Endothelial cell of umbilical vein (primary cell): ENCODE measurements at regions not wholly inside any gene's neighbourhood (a gene's known extent, or its start where the extent isn't known, plus 50 kb on each side); places are given as distances from the start of the nearest gene placed in this dataset.

Source experiments
- EZH2 ChIP-seq: IDR thresholded peaks from 2 replicates; pipeline ENCODE4 v1.6.1; 2012; ENCODE audit warnings: borderline replicate concordance, low read depth, mild to moderate bottlenecking, moderate library complexity, low read length, inconsistent platforms; ENCODE audit not compliant: severe bottlenecking
- FOS ChIP-seq: IDR thresholded peaks from 2 replicates; pipeline ENCODE4 v1.6.1; 2011; ENCODE audit warnings: mild to moderate bottlenecking, low read length, moderate library complexity, borderline replicate concordance; ENCODE audit not compliant: insufficient read depth
- JUN ChIP-seq: IDR thresholded peaks from 2 replicates; pipeline ENCODE4 v1.6.1; 2011; ENCODE audit warnings: borderline replicate concordance, low read depth; ENCODE audit not compliant: insufficient read length, insufficient read depth
- MYC ChIP-seq: IDR thresholded peaks from one replicate; pipeline ENCODE4 v1.6.1; 2011; ENCODE audit warnings: mild to moderate bottlenecking, low read depth, low read length
- POLR2A ChIP-seq: IDR thresholded peaks from 2 replicates; pipeline ENCODE4 v1.6.1; 2012; ENCODE audit warnings: low read depth, mild to moderate bottlenecking, control low read depth, low read length
- POLR2AphosphoS5 ChIP-seq: IDR thresholded peaks from 2 replicates; pipeline ENCODE4 v1.6.1; 2012; ENCODE audit warnings: low read depth, mild to moderate bottlenecking, control low read depth, low read length, moderate library complexity; ENCODE audit not compliant: insufficient read depth
- TF ChIP-seq, protein P1 (sequence below), 2 donors: IDR thresholded peaks; 1 replicate in 1 of 2; 2 replicates in 1 of 2; pipeline ENCODE4 v1.5.1; 2011; ENCODE audit warnings: low read length in 2 of 2, mild to moderate bottlenecking in 2 of 2, moderate library complexity in 2 of 2, control low read depth in 1 of 2, inconsistent platforms in 1 of 2, low read depth in 1 of 2; ENCODE audit not compliant: insufficient read depth in 1 of 2; ENCODE audit errors: extremely low read depth in 1 of 2
- TF ChIP-seq, protein P2 (sequence below): IDR thresholded peaks from 2 replicates; pipeline ENCODE4 v1.6.1; 2011; ENCODE audit not compliant: insufficient read depth, insufficient read length

DNA sequence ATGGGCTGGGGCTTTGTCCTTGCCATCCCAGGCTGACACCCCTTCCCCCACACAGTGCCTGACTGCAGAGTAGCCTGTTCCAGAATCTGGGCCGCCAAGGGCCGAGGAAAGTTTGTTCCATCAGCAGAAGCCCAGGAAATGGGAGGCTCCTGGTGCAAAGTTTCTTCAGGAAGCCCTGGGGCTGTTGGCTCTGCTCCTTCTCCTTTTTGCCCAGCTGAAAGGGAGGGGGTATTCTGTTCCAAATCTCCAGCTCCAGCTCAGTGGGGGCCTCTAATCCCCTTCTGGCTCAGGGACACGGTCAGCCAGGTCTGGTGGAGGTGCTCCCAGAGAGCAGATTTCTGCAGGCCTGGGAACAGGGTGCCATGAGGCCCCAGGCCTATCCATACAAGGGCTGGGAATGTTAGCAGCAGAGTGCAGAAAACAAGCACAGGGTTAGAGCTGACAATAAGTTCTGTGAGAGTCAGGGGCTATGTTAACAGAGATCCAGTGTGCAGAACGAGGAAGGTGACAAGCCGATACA lies 399.5 kb downstream of the RPS24 start:
- TF ChIP-seq, protein P1, sequence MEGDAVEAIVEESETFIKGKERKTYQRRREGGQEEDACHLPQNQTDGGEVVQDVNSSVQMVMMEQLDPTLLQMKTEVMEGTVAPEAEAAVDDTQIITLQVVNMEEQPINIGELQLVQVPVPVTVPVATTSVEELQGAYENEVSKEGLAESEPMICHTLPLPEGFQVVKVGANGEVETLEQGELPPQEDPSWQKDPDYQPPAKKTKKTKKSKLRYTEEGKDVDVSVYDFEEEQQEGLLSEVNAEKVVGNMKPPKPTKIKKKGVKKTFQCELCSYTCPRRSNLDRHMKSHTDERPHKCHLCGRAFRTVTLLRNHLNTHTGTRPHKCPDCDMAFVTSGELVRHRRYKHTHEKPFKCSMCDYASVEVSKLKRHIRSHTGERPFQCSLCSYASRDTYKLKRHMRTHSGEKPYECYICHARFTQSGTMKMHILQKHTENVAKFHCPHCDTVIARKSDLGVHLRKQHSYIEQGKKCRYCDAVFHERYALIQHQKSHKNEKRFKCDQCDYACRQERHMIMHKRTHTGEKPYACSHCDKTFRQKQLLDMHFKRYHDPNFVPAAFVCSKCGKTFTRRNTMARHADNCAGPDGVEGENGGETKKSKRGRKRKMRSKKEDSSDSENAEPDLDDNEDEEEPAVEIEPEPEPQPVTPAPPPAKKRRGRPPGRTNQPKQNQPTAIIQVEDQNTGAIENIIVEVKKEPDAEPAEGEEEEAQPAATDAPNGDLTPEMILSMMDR (IDR thresholded peaks at IDR 0.05; ENCODE audit: extremely low read depth in 1 of 2, insufficient read depth in 1 of 2, low read depth in 1 of 2, low read length in 2 of 2): no peak
- TF ChIP-seq JUN (no peak), POLR2AphosphoS5 (no peak), POLR2A (no peak), MYC (no peak), FOS (no peak), EZH2 (no peak)
- TF ChIP-seq, protein P2, sequence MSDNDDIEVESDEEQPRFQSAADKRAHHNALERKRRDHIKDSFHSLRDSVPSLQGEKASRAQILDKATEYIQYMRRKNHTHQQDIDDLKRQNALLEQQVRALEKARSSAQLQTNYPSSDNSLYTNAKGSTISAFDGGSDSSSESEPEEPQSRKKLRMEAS: no peak
